CD4-positive, alpha-beta T cell treated with Interleukin-10 for 1 hour (primary cell): ENCODE measurements at regions not wholly inside any gene's neighbourhood (a gene's known extent, or its start where the extent isn't known, plus 50 kb on each side); places are given as distances from the start of the nearest gene placed in this dataset.
"Not testable (repeated sequence)": the region's sequence is repeated elsewhere in the genome, so short reads cannot be mapped to it uniquely, and the experiment has no call there.

ENCODE experiments used
- DNase-seq: peaks from one replicate; pipeline ENCODE4 v3.0.0-alpha.2; 2020

- not testable (repeated sequence) for DNase-seq
Observed at GRCh38 chrX:132302687-132303086, 83.4 kb upstream of the RAP2C start.

GRCh38 chrX:132294776-132295495, 75.7 kb upstream of the RAP2C start:
- no peak for DNase-seq

GRCh38 chrX:132294192-132294591, 74.9 kb upstream of the RAP2C start:
- DNase-seq, result no peak

- DNase-seq, result peak; percentile 47
Observed at GRCh38 chrX:132292793-132293192, 73.5 kb upstream of the RAP2C start.

GRCh38 chrX:132277953-132278614, 58.8 kb upstream of the RAP2C start:
- DNase-seq, result no peak

- DNase-seq, result no peak
Observed at GRCh38 chrX:132272826-132273225, 53.6 kb upstream of the RAP2C start.

- DNase-seq, result no peak
Observed at GRCh38 chrX:132271311-132271778, 52.1 kb upstream of the RAP2C start.

GRCh38 chrX:132270699-132271098, 51.5 kb upstream of the RAP2C start:
- DNase-seq, result no peak

- no peak for DNase-seq
Observed at GRCh38 chrX:132270021-132270420, 50.8 kb upstream of the RAP2C start.
